CD4-positive, alpha-beta T cell (primary cell): ENCODE measurements at regions not wholly inside any gene's neighbourhood (a gene's known extent, or its start where the extent isn't known, plus 50 kb on each side); places are given as distances from the start of the nearest gene placed in this dataset.

Experiments used
- ATAC-seq: fragments of 200-7000 bp; cut with Tn5 transposase; one replicate; pipeline ENCODE4 v1.10.0; 2022; ENCODE audit warnings: mild to moderate bottlenecking; ENCODE audit not compliant: poor library complexity
- CTCF ChIA-PET: fragments of 350-600 bp; sonication (Branson Sonifier 250); formaldehyde crosslinking; loops from one replicate; lab custom pipeline; 2021; ENCODE audit warnings: antibody characterized with exemption, inconsistent platforms; lab: Charles Lee
- POLR2A ChIA-PET: fragments of 350-600 bp; sonication (Branson Sonifier 250); formaldehyde crosslinking; loops from one replicate; lab custom pipeline; 2021; ENCODE audit warnings: antibody characterized with exemption, inconsistent platforms; lab: Charles Lee
- DNase-seq, 14 experiments: peaks; one replicate each; pipeline ENCODE4 v3.0.0-alpha.2; 2013 to 2020; ENCODE audit warnings: mixed read lengths in 2 of 14
- H3K27ac ChIP-seq, 2 donors: one replicate each; pipeline versions ENCODE4 v1.5.1 to v1.7.0; 2013; ENCODE audit warnings: low read length in 2 of 2, low read depth in 1 of 2, mild to moderate bottlenecking in 1 of 2
- H3K27me3 ChIP-seq, 2 experiments: 1 replicate in 1 of 2; 2 replicates in 1 of 2; pipeline versions ENCODE4 v1.6.1 to v1.7.0; 2013; ENCODE audit warnings: low read length in 2 of 2, control low read depth in 1 of 2, mild to moderate bottlenecking in 1 of 2, moderate library complexity in 1 of 2; ENCODE audit not compliant: insufficient read depth in 2 of 2, control insufficient read depth in 1 of 2
- H3K36me3 ChIP-seq: one replicate; pipeline ENCODE4 v1.6.1; 2013; ENCODE audit warnings: low read length, control low read depth; ENCODE audit not compliant: insufficient read depth
- H3K4me1 ChIP-seq: one replicate; pipeline ENCODE4 v1.6.1; 2013; ENCODE audit warnings: low read length, control low read depth; ENCODE audit not compliant: insufficient read depth
- H3K4me3 ChIP-seq: one replicate; pipeline ENCODE4 v1.5.1; 2013; ENCODE audit warnings: mild to moderate bottlenecking, low read length, moderate library complexity
- H3K9me3 ChIP-seq, 2 experiments: 1 replicate in 1 of 2; 2 replicates in 1 of 2; pipeline versions ENCODE4 v1.6.1 to v1.7.0; 2013; ENCODE audit warnings: low read length in 2 of 2, mild to moderate bottlenecking in 2 of 2, control low read depth in 1 of 2, moderate library complexity in 1 of 2; ENCODE audit not compliant: control insufficient read depth in 1 of 2, insufficient read depth in 1 of 2
- H3K27ac Mint-ChIP-seq: one replicate; pipeline ENCODE4 v1.8.0; 2020; ENCODE audit warnings: mixed read lengths
- H3K27me3 Mint-ChIP-seq: one replicate; pipeline ENCODE4 v1.8.0; 2021; ENCODE audit warnings: mixed read lengths
- H3K36me3 Mint-ChIP-seq: one replicate; pipeline ENCODE4 v1.8.0; 2021; ENCODE audit warnings: low read depth, mixed read lengths
- H3K4me1 Mint-ChIP-seq: one replicate; pipeline ENCODE4 v1.8.0; 2021; ENCODE audit warnings: low read depth, mixed read lengths
- H3K4me3 Mint-ChIP-seq: one replicate; pipeline ENCODE4 v1.8.0; 2020; ENCODE audit warnings: mild to moderate bottlenecking, mixed read lengths
- H3K9me3 Mint-ChIP-seq: one replicate; pipeline ENCODE4 v1.8.0; 2020; ENCODE audit warnings: mixed read lengths
- intact Hi-C, 2 experiments: fragments of 100-400 bp; cut with DNase I in 1 of 2; cut with micrococcal nuclease in 1 of 2; formaldehyde crosslinking; loops; one replicate each; pipeline versions ENCODE4 v1.15.1 to v1.9.0; 2023 to 2025; cut with DNase I, micrococcal nuclease
- TF ChIP-seq, protein P1 (sequence below): fragments of 200-600 bp; IDR thresholded peaks from one replicate; pipeline ENCODE4 v1.8.0; 2022; ENCODE audit warnings: antibody characterized with exemption, mild to moderate bottlenecking

DNA sequence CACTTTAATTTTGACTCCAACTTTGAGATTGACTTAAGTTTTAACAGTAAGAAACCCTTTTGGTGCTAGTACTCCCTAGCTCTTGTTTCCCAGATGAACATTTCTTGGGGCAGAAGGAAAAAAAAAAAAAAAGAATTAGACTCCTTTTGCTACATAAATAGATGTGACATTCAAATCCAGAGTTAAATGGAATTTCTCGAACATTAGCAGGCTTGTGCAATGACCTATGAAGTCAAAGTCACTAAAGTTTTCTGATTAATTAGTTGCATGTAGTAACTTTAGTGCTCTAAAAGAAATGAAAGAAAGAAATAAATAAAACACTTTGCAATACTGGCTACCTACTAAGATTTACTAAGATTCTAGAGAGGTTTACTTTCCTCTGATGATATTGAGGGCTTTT is 106.8 kb downstream of the TMEM174 start:
- H3K4me3 ChIP-seq = no peak overlapping the region
- H3K9me3 ChIP-seq = peaks cover 0 to 7% of the 10 kb centered on the region in 2 experiments
- ChIA-PET CTCF (no interaction called here), POLR2A (no interaction called here)
- H3K4me1 Mint-ChIP-seq = no peaks in the 10 kb centered on the region
- intact Hi-C loops = no loop called here
- no peak overlapping the region for H3K27ac Mint-ChIP-seq
- no peaks in the 10 kb centered on the region for H3K36me3 Mint-ChIP-seq
- no peaks in the 10 kb centered on the region for H3K4me1 ChIP-seq
- H3K4me3 Mint-ChIP-seq = no peak overlapping the region
- H3K36me3 ChIP-seq = no peaks in the 10 kb centered on the region
- DNase-seq (no peak), ATAC-seq (no peak)
- peaks cover 81% of the 10 kb centered on the region for H3K27me3 Mint-ChIP-seq
- TF ChIP-seq, protein P1, sequence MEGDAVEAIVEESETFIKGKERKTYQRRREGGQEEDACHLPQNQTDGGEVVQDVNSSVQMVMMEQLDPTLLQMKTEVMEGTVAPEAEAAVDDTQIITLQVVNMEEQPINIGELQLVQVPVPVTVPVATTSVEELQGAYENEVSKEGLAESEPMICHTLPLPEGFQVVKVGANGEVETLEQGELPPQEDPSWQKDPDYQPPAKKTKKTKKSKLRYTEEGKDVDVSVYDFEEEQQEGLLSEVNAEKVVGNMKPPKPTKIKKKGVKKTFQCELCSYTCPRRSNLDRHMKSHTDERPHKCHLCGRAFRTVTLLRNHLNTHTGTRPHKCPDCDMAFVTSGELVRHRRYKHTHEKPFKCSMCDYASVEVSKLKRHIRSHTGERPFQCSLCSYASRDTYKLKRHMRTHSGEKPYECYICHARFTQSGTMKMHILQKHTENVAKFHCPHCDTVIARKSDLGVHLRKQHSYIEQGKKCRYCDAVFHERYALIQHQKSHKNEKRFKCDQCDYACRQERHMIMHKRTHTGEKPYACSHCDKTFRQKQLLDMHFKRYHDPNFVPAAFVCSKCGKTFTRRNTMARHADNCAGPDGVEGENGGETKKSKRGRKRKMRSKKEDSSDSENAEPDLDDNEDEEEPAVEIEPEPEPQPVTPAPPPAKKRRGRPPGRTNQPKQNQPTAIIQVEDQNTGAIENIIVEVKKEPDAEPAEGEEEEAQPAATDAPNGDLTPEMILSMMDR = no peak
- peaks cover 15 to 23% of the 10 kb centered on the region in 2 experiments for H3K27me3 ChIP-seq
- no peaks in the 10 kb centered on the region for H3K9me3 Mint-ChIP-seq
- H3K27ac ChIP-seq = no peak overlapping the region

DNA sequence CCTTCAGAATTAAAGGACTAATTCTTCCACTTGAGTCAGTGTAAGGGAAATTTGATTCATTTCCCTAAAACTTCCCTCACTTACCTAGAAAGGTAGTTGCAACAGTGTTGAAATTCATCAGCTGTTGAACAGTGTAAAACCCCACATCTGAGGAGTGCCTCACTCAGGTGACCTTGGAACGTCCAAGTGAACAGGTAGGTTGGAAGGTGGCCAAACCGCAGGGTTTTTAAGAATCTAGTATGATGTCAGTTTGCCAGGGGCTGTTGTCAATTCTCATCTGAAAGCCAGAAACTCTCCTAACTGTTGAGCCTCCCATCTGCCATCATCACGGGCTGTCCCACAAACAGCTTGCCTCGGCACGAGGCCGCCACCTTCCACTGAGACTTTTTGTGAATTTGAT is 105.7 kb downstream of the TMEM174 start:
- POLR2A ChIA-PET = no interaction called here
- Histone ChIP-seq H3K36me3 (no peaks in the 10 kb centered on the region), H3K27me3 (peaks cover 15 to 23% of the 10 kb centered on the region in 2 experiments), H3K27ac (no peak overlapping the region), H3K4me1 (no peaks in the 10 kb centered on the region), H3K4me3 (no peak overlapping the region), H3K9me3 (peaks cover 0 to 7% of the 10 kb centered on the region in 2 experiments)
- TF ChIP-seq, protein P1 = no peak
- Mint-ChIP-seq H3K36me3 (no peaks in the 10 kb centered on the region), H3K27me3 (peaks cover 77% of the 10 kb centered on the region), H3K27ac (no peak overlapping the region), H3K4me1 (no peaks in the 10 kb centered on the region), H3K9me3 (no peaks in the 10 kb centered on the region), H3K4me3 (no peak overlapping the region)
- no peak for ATAC-seq
- CTCF ChIA-PET = no interaction called here
- DNase-seq = no peak
- intact Hi-C loops = no loop called here

DNA sequence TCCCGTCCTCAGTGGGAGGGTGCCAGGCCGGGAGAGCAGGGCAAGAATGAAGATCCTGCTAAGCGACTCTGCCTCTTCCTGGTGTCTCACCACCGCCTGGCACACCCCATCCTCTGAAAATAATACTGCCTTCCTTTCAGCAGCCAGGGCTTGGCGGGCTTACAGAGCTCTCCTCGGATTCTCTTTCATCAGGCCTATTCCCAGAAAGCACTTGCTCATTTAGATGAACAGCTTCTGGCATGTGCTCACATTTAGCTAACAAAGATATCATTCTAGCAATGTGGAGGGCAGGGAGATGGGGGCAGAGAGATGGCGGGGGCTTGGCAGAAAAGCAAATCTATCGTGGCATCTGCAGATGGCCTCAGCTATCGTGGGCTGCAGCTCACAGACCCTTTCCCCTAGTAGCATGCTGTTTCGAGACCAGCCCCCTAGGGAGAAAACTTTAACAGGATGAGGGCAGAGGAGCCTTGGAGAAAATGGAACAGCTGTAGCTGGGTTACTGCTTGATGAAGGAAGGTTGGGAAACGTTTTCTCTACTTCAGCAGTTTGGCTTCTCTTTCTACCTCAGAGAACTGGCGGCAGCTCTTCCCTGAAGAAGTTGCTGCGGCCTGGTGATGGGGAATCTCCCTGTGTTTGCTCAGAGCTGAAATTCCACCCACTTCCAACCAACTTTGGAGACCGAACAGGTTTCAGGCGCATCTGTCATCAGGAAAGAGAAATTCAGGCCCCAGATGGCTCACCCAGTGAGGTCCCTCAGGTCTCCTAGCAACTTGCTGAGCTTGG is 102.1 kb downstream of the TMEM174 start:
- CTCF ChIA-PET = no interaction called here

More for the DNA sequence above, 102.1 kb downstream of the TMEM174 start:
- H3K27ac Mint-ChIP-seq = no peak overlapping the region
- TF ChIP-seq, protein P1 = no peak
- Histone ChIP-seq H3K27me3 (peaks cover 12 to 26% of the 10 kb centered on the region in 2 experiments), H3K27ac (no peak overlapping the region), H3K9me3 (no peaks in the 10 kb centered on the region), H3K4me1 (no peaks in the 10 kb centered on the region), H3K4me3 (no peak overlapping the region), H3K36me3 (no peaks in the 10 kb centered on the region)
- no peaks in the 10 kb centered on the region for H3K36me3 Mint-ChIP-seq
- H3K4me3 Mint-ChIP-seq = no peak overlapping the region
- H3K9me3 Mint-ChIP-seq = no peaks in the 10 kb centered on the region
- intact Hi-C loops = no loop called here
- POLR2A ChIA-PET = no interaction called here
- H3K27me3 Mint-ChIP-seq = peaks cover 80% of the 10 kb centered on the region
- no peak for DNase-seq
- H3K4me1 Mint-ChIP-seq = no peaks in the 10 kb centered on the region
- ATAC-seq = no peak
